ENCODE measurements at regions not wholly inside any gene's neighbourhood (a gene's known extent, or its start where the extent isn't known, plus 50 kb on each side); places are given as distances from the start of the nearest gene placed in this dataset.

- Histone ChIP-seq H3K4me2 (no peak overlapping the region), H3K4me3 (IDR thresholded peaks at IDR 0.05; ENCODE audit: insufficient read depth, low read depth, low read length) (no peak overlapping the region), H3K27ac (no peak overlapping the region), H3K27me3 (ENCODE audit: insufficient read depth, low read depth) (no peaks in the 10 kb centered on the region), H4K20me1 (ENCODE audit: insufficient read depth) (no peaks in the 10 kb centered on the region), H3K9ac (no peak overlapping the region), H2AFZ (ENCODE audit: low read depth) (no peak overlapping the region), H3K36me3 (ENCODE audit: insufficient read depth) (no peaks in the 10 kb centered on the region), H3K4me1 (ENCODE audit: low read depth, poor library complexity, severe bottlenecking) (no peaks in the 10 kb centered on the region), H3K79me2 (ENCODE audit: insufficient read depth, low read depth) (no peaks in the 10 kb centered on the region)
- TF ChIP-seq CTCF (conservative IDR thresholded peaks at IDR 0.05; ENCODE audit: low read depth, low read length) = no peak
Measured at GRCh38 chr16:13528691-13529090, 391.3 kb upstream of the ERCC4 start.

- Histone ChIP-seq H3K79me2 (ENCODE audit: insufficient read depth, low read depth) (no peaks in the 10 kb centered on the region), H3K4me1 (ENCODE audit: low read depth, poor library complexity, severe bottlenecking) (no peaks in the 10 kb centered on the region), H3K27me3 (ENCODE audit: insufficient read depth, low read depth) (no peaks in the 10 kb centered on the region), H3K9ac (no peak overlapping the region), H4K20me1 (ENCODE audit: insufficient read depth) (no peaks in the 10 kb centered on the region), H2AFZ (ENCODE audit: low read depth) (no peak overlapping the region), H3K4me2 (no peak overlapping the region), H3K4me3 (IDR thresholded peaks at IDR 0.05; ENCODE audit: insufficient read depth, low read depth, low read length) (no peak overlapping the region), H3K27ac (no peak overlapping the region), H3K36me3 (ENCODE audit: insufficient read depth) (no peaks in the 10 kb centered on the region)
- TF ChIP-seq CTCF (conservative IDR thresholded peaks at IDR 0.05; ENCODE audit: low read depth, low read length) = no peak
Measured at GRCh38 chr16:13529193-13529982, 390.6 kb upstream of the ERCC4 start.

DNA sequence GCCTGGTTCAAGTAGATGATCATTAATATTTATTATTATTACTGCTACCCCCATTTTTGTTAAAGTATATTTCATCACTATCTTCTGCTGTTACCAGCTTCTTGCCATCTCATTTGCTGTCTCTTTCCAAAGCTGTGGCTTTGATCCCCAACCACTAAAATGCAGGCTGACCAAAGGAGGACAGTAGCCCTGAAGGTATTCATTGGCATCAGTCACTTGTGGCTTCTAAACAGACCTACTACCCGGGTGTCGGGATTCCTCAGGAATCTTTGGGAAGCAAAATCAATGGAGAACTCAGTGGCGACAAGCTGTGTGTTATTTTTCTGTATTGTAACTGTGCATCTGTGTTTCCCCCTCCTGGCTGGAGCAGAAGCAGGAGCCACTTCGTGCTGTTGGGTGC is 379.2 kb upstream of the ERCC4 start:
- H4K20me1 ChIP-seq (ENCODE audit: insufficient read depth) = no peaks in the 10 kb centered on the region
- no peak overlapping the region for H3K4me2 ChIP-seq
- no peak overlapping the region for H2AFZ ChIP-seq (ENCODE audit: low read depth)
- no peak for TF ChIP-seq CTCF (conservative IDR thresholded peaks at IDR 0.05; ENCODE audit: low read depth, low read length)
- no peaks in the 10 kb centered on the region for H3K36me3 ChIP-seq (ENCODE audit: insufficient read depth)
- H3K4me1 ChIP-seq (ENCODE audit: low read depth, poor library complexity, severe bottlenecking) = no peaks in the 10 kb centered on the region
- H3K79me2 ChIP-seq (ENCODE audit: insufficient read depth, low read depth) = no peaks in the 10 kb centered on the region
- no peak overlapping the region for H3K27ac ChIP-seq
- no peaks in the 10 kb centered on the region for H3K27me3 ChIP-seq (ENCODE audit: insufficient read depth, low read depth)
- no peak overlapping the region for H3K9ac ChIP-seq
- no peak overlapping the region for H3K4me3 ChIP-seq (IDR thresholded peaks at IDR 0.05; ENCODE audit: insufficient read depth, low read depth, low read length)

- H3K4me3 ChIP-seq (IDR thresholded peaks at IDR 0.05; ENCODE audit: insufficient read depth, low read depth, low read length) = no peak overlapping the region
- no peaks in the 10 kb centered on the region for H3K79me2 ChIP-seq (ENCODE audit: insufficient read depth, low read depth)
- no peaks in the 10 kb centered on the region for H3K4me1 ChIP-seq (ENCODE audit: low read depth, poor library complexity, severe bottlenecking)
- no peak for TF ChIP-seq CTCF (conservative IDR thresholded peaks at IDR 0.05; ENCODE audit: low read depth, low read length)
- H3K4me2 ChIP-seq = no peak overlapping the region
- H2AFZ ChIP-seq (ENCODE audit: low read depth) = no peak overlapping the region
- no peaks in the 10 kb centered on the region for H3K36me3 ChIP-seq (ENCODE audit: insufficient read depth)
- no peaks in the 10 kb centered on the region for H3K27me3 ChIP-seq (ENCODE audit: insufficient read depth, low read depth)
- H3K9ac ChIP-seq = no peak overlapping the region
- H4K20me1 ChIP-seq (ENCODE audit: insufficient read depth) = no peaks in the 10 kb centered on the region
- H3K27ac ChIP-seq = no peak overlapping the region
Measured at GRCh38 chr16:13542284-13542683, 377.7 kb upstream of the ERCC4 start.

Data from KMS-11 (cell line).